IMR-90 (cell line): ENCODE measurements at regions not wholly inside any gene's neighbourhood (a gene's known extent, or its start where the extent isn't known, plus 50 kb on each side); places are given as distances from the start of the nearest gene placed in this dataset.

Experiments
- ATAC-seq: fragments of 200-7000 bp; cut with Tn5 transposase; 2 replicates; pipeline ENCODE4 v1.9.1; 2020; ENCODE audit warnings: low read depth, mild to moderate bottlenecking, moderate library complexity
- BruUV-seq: library from RNA; stranded (reverse); fragments of 400-500 nt; replicated peaks from 2 replicates; lab custom pipeline; 2021; lab: Mats Ljungman, UMichigan
- CTCF ChIA-PET: fragments of 300-600 bp; formaldehyde crosslinking; extraction: SDS; loops from one replicate; lab custom pipeline; 2021; ENCODE audit warnings: antibody characterized with exemption; lab: Yijun Ruan, JAX
- POLR2A ChIA-PET: fragments of 300-600 bp; sonication (Branson Sonifier 250); formaldehyde crosslinking; loops from one replicate; lab custom pipeline; 2022; ENCODE audit warnings: antibody characterized with exemption; ENCODE audit not compliant: unreplicated experiment; lab: Charles Lee
- DNase-seq: peaks from one replicate; pipeline ENCODE4 v3.0.0; 2013
- H2AFZ ChIP-seq: replicated peaks from 2 replicates; pipeline ENCODE3; 2013; ENCODE audit warnings: low read length, mild to moderate bottlenecking; ENCODE audit not compliant: poor library complexity
- H2AK5ac ChIP-seq: 2 replicates; pipeline ENCODE4 v1.6.1; 2013; ENCODE audit warnings: low read depth, low read length, inconsistent platforms
- H2AK9ac ChIP-seq: replicated peaks from 2 replicates; pipeline ENCODE3; 2013; ENCODE audit warnings: mild to moderate bottlenecking, low read depth, low read length, moderate library complexity; ENCODE audit not compliant: poor library complexity
- H2BK120ac ChIP-seq: 2 replicates; pipeline ENCODE4 v1.6.1; 2013; ENCODE audit warnings: low read depth, low read length, inconsistent platforms
- H2BK15ac ChIP-seq: 3 replicates; pipeline ENCODE4 v1.6.1; 2013; ENCODE audit warnings: low read depth, low read length, inconsistent platforms
- H2BK20ac ChIP-seq: 2 replicates; pipeline ENCODE4 v1.6.1; 2013; ENCODE audit warnings: low read depth, mild to moderate bottlenecking, inconsistent platforms, low read length, moderate library complexity
- H2BK5ac ChIP-seq: 2 replicates; pipeline ENCODE4 v1.6.1; 2013; ENCODE audit warnings: mild to moderate bottlenecking, low read depth, low read length, inconsistent platforms; ENCODE audit not compliant: poor library complexity, severe bottlenecking
- H3K14ac ChIP-seq: replicated peaks from 2 replicates; pipeline ENCODE4 v1.6.1; 2013; ENCODE audit warnings: low read depth, low read length, inconsistent platforms
- H3K18ac ChIP-seq: 2 replicates; pipeline ENCODE4 v1.6.1; 2013; ENCODE audit warnings: low read depth, low read length, control low read depth
- H3K23ac ChIP-seq: 2 replicates; pipeline ENCODE4 v1.6.1; 2013; ENCODE audit warnings: low read depth, low read length, inconsistent platforms
- H3K27ac ChIP-seq: 2 replicates; pipeline ENCODE4 v1.5.1; 2013; ENCODE audit warnings: mild to moderate bottlenecking, control low read depth, low read length; ENCODE audit not compliant: insufficient read depth
- H3K27me3 ChIP-seq: 2 replicates; pipeline ENCODE4 v1.6.1; 2013; ENCODE audit warnings: low read length; ENCODE audit not compliant: control insufficient read depth, insufficient read depth
- H3K36me3 ChIP-seq: 2 replicates; pipeline ENCODE4 v1.6.1; 2013; ENCODE audit warnings: low read length, mixed read lengths; ENCODE audit not compliant: control insufficient read depth, insufficient read depth
- H3K4ac ChIP-seq: 2 replicates; pipeline ENCODE4 v1.6.1; 2013; ENCODE audit warnings: low read depth, low read length, inconsistent platforms
- H3K4me1 ChIP-seq: 2 replicates; pipeline ENCODE4 v1.6.1; 2013; ENCODE audit warnings: low read length, mixed read lengths; ENCODE audit not compliant: control insufficient read depth, insufficient read depth
- H3K4me2 ChIP-seq: 2 replicates; pipeline ENCODE4 v1.6.1; 2013; ENCODE audit warnings: low read depth, mild to moderate bottlenecking, control low read depth, low read length, moderate library complexity
- H3K4me3 ChIP-seq: 2 replicates; pipeline ENCODE4 v1.5.1; 2013; ENCODE audit warnings: low read depth, mild to moderate bottlenecking, control low read depth, low read length, moderate library complexity; ENCODE audit not compliant: insufficient read depth
- H3K56ac ChIP-seq: 2 replicates; pipeline ENCODE4 v1.6.1; 2013; ENCODE audit warnings: low read length, inconsistent platforms; ENCODE audit not compliant: insufficient read depth; ENCODE audit errors: extremely low read depth
- H3K79me1 ChIP-seq, 2 experiments: 2 replicates each; pipeline ENCODE4 v1.6.1; 2013; ENCODE audit warnings: low read length in 2 of 2, inconsistent platforms in 1 of 2, low read depth in 1 of 2
- H3K9ac ChIP-seq: 2 replicates; pipeline ENCODE4 v1.6.1; 2013; ENCODE audit warnings: low read depth, low read length, control low read depth
- H3K9me1 ChIP-seq: 2 replicates; pipeline ENCODE4 v1.6.1; 2013; ENCODE audit warnings: low read length, inconsistent platforms; ENCODE audit not compliant: insufficient read depth
- H3K9me3 ChIP-seq: 2 replicates; pipeline ENCODE4 v1.6.1; 2013; ENCODE audit warnings: low read length; ENCODE audit not compliant: control insufficient read depth, insufficient read depth
- H4K20me1 ChIP-seq: 2 replicates; pipeline ENCODE4 v1.6.1; 2013; ENCODE audit warnings: low read length, inconsistent platforms; ENCODE audit not compliant: insufficient read depth
- H4K5ac ChIP-seq: 2 replicates; pipeline ENCODE4 v1.6.1; 2013; ENCODE audit warnings: mild to moderate bottlenecking, low read depth, low read length, control low read depth
- H4K8ac ChIP-seq, 2 experiments: 2 replicates each; pipeline ENCODE4 v1.6.1; 2013; ENCODE audit warnings: low read depth in 2 of 2, low read length in 2 of 2, control low read depth in 1 of 2, inconsistent platforms in 1 of 2
- H4K91ac ChIP-seq: 2 replicates; pipeline ENCODE4 v1.6.1; 2013; ENCODE audit warnings: low read depth, low read length, inconsistent platforms; ENCODE audit not compliant: insufficient read depth
- BHLHE40 ChIP-seq: fragments of 150-350 bp; IDR thresholded peaks from 2 replicates; pipeline ENCODE4 v1.6.1; 2016; ENCODE audit warnings: mild to moderate bottlenecking, low read depth, low read length
- CEBPB ChIP-seq: IDR thresholded peaks from 2 replicates; pipeline ENCODE4 v1.6.1; 2012; ENCODE audit warnings: low read depth, low read length, improper control_type of control experiment
- CTCF ChIP-seq: conservative IDR thresholded peaks from 2 replicates; pipeline ENCODE4 v1.5.1; 2012; ENCODE audit warnings: mild to moderate bottlenecking, low read depth, low read length, improper control_type of control experiment
- ELK1 ChIP-seq: fragments of 150-350 bp; IDR thresholded peaks from 2 replicates; pipeline ENCODE4 v1.6.1; 2016; ENCODE audit warnings: low read depth, mild to moderate bottlenecking, low read length, moderate library complexity, borderline replicate concordance
- FOS ChIP-seq: fragments of 150-350 bp; IDR thresholded peaks from 2 replicates; pipeline ENCODE4 v1.6.1; 2016; ENCODE audit warnings: low read depth, low read length
- MAFK ChIP-seq: IDR thresholded peaks from 2 replicates; pipeline ENCODE4 v1.6.1; 2012; ENCODE audit warnings: low read depth, low read length, improper control_type of control experiment
- MAZ ChIP-seq: IDR thresholded peaks from 2 replicates; pipeline ENCODE4 v1.6.1; 2012; ENCODE audit warnings: low read depth, mild to moderate bottlenecking, low read length, improper control_type of control experiment, moderate library complexity, borderline replicate concordance
- MXI1 ChIP-seq: IDR thresholded peaks from 2 replicates; pipeline ENCODE4 v1.6.1; 2012; ENCODE audit warnings: low read depth, mild to moderate bottlenecking, low read length, moderate library complexity, borderline replicate concordance
- NFE2L2 ChIP-seq: fragments of 150-350 bp; IDR thresholded peaks from 2 replicates; pipeline ENCODE4 v1.6.1; 2016; ENCODE audit warnings: low read depth, mild to moderate bottlenecking, low read length
- POLR2A ChIP-seq: IDR thresholded peaks from 2 replicates; pipeline ENCODE4 v1.6.1; 2012; ENCODE audit warnings: mild to moderate bottlenecking, low read depth, low read length
- RAD21 ChIP-seq: IDR thresholded peaks from 2 replicates; pipeline ENCODE4 v1.6.1; 2012; ENCODE audit warnings: low read length, improper control_type of control experiment
- RFX5 ChIP-seq: IDR thresholded peaks from 2 replicates; pipeline ENCODE4 v1.8.0; 2012; ENCODE audit warnings: low read depth, mild to moderate bottlenecking, low read length, moderate library complexity
- SMC3 ChIP-seq: fragments of 150-350 bp; IDR thresholded peaks from 2 replicates; pipeline ENCODE4 v1.6.1; 2016; ENCODE audit warnings: low read depth, mild to moderate bottlenecking, antibody characterized with exemption, low read length, moderate library complexity
- WGBS, 2 experiments: methylation state at CpG; one replicate each; pipeline versions ENCODE4 v1.1.5 to v1.1.7; 2013; ENCODE audit warnings: missing lambda C conversion rate in 2 of 2; ENCODE audit not compliant: insufficient read length in 1 of 2; ENCODE audit errors: extremely low coverage in 2 of 2; 5-methylcytosine and 5-hydroxymethylcytosine counted together
- dilution Hi-C: fragments of 300-500 bp; cut with HindIII; formaldehyde crosslinking; loops from one replicate; pipeline ENCODE4 v1.14.3; 2018; ENCODE audit warnings: low sequenced_read_pairs; ENCODE audit not compliant: unreplicated experiment
- in situ Hi-C: fragments of 300-500 bp; cut with MboI; formaldehyde crosslinking; loops from 3 replicates; pipeline ENCODE4 v1.14.3; 2019; ENCODE audit warnings: low sequenced_read_pairs, inconsistent platforms, mixed read lengths
- intact Hi-C: fragments of 100-400 bp; cut with micrococcal nuclease; formaldehyde crosslinking; loops from 2 replicates; pipeline ENCODE4 v1.10.0; 2022
- TF ChIP-seq, protein P1 (sequence below): fragments of 150-350 bp; IDR thresholded peaks from 2 replicates; pipeline ENCODE4 v1.6.1; 2017; ENCODE audit warnings: mild to moderate bottlenecking, antibody characterized with exemption, low read length, low read depth

DNA sequence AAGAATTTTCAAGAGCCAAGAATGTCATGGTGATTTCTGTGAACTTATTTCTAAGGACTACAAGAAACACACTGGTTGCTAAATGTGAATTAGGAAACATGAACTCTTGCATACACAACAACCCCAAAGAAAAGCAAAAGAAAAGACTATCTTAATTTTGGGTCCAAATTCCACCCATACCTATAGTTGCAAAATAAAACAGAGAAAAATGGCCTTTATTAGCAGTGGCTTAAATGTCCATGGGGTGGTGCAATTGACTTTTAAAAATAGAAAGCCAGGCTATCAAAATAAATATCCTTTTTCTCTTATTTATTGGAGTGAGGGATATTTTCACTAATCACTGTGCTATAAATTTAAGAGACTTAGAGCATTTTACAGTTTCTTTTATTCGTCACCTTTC is 80.9 kb upstream of the DPYD start:
- Histone ChIP-seq H3K4ac (no peak overlapping the region), H3K27ac (no peak overlapping the region), H2BK20ac (no peak overlapping the region), H2AK5ac (no peak overlapping the region), H3K27me3 (no peaks in the 10 kb centered on the region), H3K4me3 (no peak overlapping the region), H3K79me1 (no peaks in the 10 kb centered on the region; a peak in 1 of 4 replicates), H2BK5ac (no peak overlapping the region), H2AFZ (no peak overlapping the region), H3K18ac (no peak overlapping the region), H3K4me2 (no peak overlapping the region), H2AK9ac (no peak overlapping the region), H3K23ac (no peak overlapping the region), H2BK120ac (no peak overlapping the region), H4K5ac (no peak overlapping the region), H3K36me3 (no peaks in the 10 kb centered on the region), H4K8ac (no peak overlapping the region), H3K56ac (no peak overlapping the region), H4K91ac (no peak overlapping the region), H4K20me1 (no peaks in the 10 kb centered on the region), H3K14ac (no peak overlapping the region), H3K4me1 (peaks cover 2% of the 10 kb centered on the region; the same call in 1 of the 2 replicates), H3K9ac (no peak overlapping the region), H3K9me3 (no peaks in the 10 kb centered on the region), H3K9me1 (no peaks in the 10 kb centered on the region), H2BK15ac (no peak overlapping the region)
- TF ChIP-seq MAFK (no peak), RFX5 (no peak), FOS (no peak), MAZ (no peak), CTCF (peak; percentile 52), POLR2A (no peak), CEBPB (no peak), SMC3 (peak; percentile 54), ELK1 (no peak), MXI1 (no peak), NFE2L2 (no peak), BHLHE40 (no peak), RAD21 (peak; percentile 60)
- TF ChIP-seq, protein P1, sequence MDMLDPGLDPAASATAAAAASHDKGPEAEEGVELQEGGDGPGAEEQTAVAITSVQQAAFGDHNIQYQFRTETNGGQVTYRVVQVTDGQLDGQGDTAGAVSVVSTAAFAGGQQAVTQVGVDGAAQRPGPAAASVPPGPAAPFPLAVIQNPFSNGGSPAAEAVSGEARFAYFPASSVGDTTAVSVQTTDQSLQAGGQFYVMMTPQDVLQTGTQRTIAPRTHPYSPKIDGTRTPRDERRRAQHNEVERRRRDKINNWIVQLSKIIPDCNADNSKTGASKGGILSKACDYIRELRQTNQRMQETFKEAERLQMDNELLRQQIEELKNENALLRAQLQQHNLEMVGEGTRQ = no peak
- no CpG with 5 or more reads among the region's 1 CpG for WGBS, 2 experiments
- intact Hi-C loops = loop anchor here (1.0 to 2.0 kb wide), 2 partner anchors 48 to 467 kb away; no protein-coding TSS in a partner anchor
- DNase-seq (peak; percentile 18), ATAC-seq (peak; percentile 19; the same call in 1 of the 2 replicates)
- CTCF ChIA-PET = no interaction called here
- POLR2A ChIA-PET = no interaction called here
- BruUV-seq = no TSS peak
- in situ Hi-C loops = no loop called here
- dilution Hi-C loops = no loop called here
